GM19467 (cell line): ENCODE measurements at regions not wholly inside any gene's neighbourhood (a gene's known extent, or its start where the extent isn't known, plus 50 kb on each side); places are given as distances from the start of the nearest gene placed in this dataset.

ENCODE experiments used
- ATAC-seq: cut with Tn5 transposase; IDR thresholded peaks from one replicate; pipeline ENCODE4 v1.9.1; 2021; ENCODE audit warnings: mild to moderate bottlenecking, moderate library complexity; ENCODE audit not compliant: unreplicated experiment

GRCh38 chr10:83346266-83346910 is 792.9 kb upstream of the GHITM start:
- no peak for ATAC-seq

- no peak for ATAC-seq
These were observed 786.7 kb upstream of the GHITM start for GRCh38 chr10:83352588-83352987.

DNA sequence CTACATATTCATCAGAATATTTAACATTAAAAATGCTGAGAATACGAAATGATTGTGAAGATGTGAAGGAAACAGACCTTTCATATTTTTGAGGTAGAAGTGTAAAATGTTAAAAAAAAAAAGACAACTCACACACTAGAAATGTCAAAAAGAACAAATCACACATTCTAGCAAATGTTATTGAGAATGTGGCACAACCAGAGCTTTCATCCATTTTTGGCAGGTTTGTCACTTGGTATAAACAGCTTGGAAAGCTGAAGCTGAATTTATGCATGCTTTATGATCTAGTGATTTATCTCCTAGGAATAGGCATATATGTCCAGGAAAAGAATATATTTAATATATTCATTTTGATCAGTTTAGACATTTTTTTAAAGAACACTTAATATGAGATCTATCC is 784.9 kb upstream of the GHITM start:
- no peak for ATAC-seq

DNA sequence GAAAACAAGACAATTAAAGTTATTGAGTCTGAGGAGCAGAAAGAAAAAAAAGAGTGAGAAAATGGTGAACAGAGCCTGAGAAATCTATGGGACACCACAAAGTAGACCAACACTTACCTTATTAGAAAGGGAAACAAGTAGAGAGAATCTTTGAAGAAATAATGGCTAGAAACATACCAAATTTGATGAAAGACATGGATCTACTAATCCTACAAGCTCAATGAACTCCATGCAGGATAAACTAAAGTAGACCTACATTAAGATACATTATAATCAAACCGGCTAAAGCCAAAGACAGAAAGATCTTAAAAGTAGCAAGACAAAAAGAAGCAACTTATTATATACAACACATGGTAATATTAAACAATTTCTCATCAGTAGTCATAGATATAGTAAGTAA is 782.3 kb upstream of the GHITM start:
- ATAC-seq, result no peak

DNA sequence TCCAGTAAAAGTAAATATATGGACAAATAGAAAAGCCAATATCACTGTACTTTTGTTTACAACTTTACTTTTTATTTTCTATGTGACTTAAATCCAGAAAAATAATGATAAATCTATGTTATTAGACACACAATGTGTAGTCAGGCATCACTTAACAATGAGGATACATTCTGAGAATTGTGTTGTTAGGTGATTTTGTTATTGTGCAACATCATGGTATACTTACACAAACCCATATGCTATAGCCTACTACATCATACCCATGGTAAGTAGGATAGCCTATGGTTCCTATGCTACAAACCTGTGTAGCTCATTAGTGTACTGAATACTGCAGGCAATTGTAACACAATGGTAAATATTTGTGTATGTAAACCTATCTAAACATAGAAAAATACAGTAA is 781.7 kb upstream of the GHITM start:
- no peak for ATAC-seq

- ATAC-seq, result no peak
These were observed 772.3 kb upstream of the GHITM start for GRCh38 chr10:83367036-83367435.

- no peak for ATAC-seq
These were observed 767.4 kb upstream of the GHITM start for GRCh38 chr10:83371696-83372490.

DNA sequence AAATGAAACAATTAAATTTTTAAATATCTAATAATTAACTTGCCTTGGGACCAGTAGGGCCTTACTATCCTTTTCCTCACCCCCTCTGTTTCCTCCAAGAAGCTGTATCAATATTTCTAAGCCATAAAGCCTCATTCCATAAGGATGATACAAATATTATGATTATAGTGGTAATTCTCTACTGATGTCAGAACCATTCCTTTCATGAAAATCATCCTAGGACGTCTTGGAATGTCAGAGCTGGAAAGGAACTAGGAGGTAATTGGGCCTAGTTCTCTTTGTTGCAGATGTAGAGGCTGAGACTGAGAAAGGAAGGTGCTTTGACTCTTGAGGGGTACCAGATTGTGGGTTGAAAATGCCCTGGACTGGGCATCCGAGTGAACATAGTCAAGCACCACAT is 766.7 kb upstream of the GHITM start:
- no peak for ATAC-seq

DNA sequence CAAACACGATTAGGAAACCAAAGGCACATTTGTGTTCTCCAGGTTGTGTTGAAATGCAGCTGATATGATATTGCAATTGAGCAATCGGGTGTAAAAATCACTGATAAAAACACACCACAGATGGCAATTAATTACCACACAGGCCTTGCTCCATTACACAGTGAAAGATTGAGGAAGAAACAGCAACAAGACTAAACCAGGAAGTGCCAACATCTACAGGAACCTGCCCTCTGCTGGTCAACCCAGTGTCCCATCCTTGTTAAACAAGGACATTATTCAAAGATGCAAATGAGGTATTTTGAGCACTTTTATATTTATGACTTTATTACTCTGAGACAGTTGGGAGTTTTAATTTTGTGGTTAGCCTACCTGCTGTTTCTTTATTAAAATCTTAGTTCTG is 765.6 kb upstream of the GHITM start:
- ATAC-seq, result no peak

DNA sequence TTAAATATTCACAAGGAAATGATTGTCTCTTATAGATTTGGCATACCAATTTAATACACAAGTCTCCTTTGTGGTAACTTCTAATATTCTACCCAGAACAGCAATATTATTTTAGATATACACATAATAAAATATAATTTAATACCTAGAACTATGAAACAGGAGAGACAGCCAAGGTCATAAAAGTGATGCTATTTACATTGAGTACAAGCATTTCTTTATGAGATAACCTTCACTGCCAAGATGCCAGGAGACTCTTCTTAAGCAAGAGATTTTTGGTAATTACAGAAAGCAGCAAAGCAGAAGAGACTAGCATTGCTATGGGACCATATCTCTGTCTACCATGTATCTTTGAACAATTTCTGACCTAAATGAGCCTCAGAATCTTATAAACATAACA is 764.6 kb upstream of the GHITM start:
- ATAC-seq, result no peak

DNA sequence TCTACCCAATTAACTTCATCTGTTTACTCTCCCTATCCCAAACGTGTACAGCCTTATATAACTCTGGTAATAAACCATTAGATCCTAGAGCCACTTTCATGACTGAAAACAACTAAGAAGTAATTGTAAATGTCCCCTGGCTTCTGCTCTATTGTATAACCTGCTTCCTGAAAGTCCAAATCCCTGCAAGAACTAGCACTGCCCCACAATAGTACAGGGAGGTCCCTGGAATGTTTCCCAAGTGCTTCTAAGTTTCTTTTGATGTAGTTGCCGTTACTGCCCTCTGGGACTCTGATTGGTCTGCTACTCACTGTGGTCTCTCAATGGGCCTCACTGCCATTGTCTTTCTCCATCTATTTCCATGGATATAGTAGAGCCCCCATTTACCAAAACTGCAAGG is 764.0 kb upstream of the GHITM start:
- ATAC-seq, result no peak

DNA sequence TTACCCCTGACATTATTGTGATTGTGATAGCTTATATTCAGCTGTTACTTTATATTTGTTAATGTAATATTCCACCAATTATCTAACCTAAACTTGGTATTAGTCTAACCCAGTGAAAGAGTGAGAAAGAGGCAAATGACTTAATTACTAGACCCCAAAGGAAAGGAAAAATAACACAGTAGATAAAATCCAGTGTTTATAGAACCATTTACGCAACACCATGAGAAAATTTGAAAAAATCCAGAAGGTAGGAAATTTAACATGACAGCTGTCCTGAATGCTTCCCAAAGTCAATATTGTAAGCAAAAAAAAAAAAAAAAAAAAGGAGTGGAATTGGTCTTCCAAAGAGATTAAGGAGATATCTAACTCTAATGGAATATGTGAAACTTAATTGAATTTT is 741.5 kb upstream of the GHITM start:
- ATAC-seq, result no peak

DNA sequence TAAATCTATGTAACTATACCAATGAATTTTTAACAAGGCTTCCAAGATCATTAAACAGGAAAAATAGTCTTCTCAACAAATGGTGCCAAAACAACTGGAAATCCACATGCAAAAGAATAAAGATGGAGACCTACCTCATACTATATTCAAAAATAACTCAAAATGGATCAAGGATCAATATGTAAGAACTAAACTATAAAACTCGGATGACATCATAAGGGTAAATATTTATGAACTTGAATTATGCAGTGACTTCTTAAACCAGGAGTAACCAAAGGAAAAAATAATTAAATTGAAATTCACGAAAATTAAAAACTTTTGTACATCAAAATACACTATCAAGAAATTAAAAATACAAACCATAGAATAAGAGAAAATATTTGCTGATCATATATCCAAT is 728.7 kb upstream of the GHITM start:
- ATAC-seq, result no peak

- ATAC-seq, result no peak
These were observed 714.0 kb upstream of the GHITM start for GRCh38 chr10:83425306-83425705.

- no peak for ATAC-seq
These were observed 712.2 kb upstream of the GHITM start for GRCh38 chr10:83427101-83427500.

- no peak for ATAC-seq
These were observed 706.9 kb upstream of the GHITM start for GRCh38 chr10:83432261-83433045.

DNA sequence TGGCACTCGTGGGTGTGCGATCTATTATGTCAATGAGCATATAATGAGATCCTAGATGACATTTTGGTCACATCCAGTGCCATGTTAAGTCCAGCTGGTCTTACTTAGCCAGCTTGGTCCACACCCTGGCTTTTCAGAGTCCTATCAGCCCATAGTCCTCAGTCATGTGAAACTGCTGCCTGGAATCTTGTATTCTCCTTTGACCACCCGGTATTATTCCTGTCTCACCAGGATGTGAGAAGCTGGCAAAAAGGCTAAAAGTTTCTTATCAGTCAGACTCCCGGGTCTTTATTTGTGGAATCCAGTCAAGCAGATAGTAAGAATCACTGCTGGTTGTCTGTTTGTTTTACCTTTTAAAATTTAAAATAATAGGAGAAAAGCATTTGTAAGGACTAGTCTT is 705.6 kb upstream of the GHITM start:
- no peak for ATAC-seq

GRCh38 chr10:83448013-83448412 is 691.3 kb upstream of the GHITM start:
- no peak for ATAC-seq

GRCh38 chr10:83458611-83459010 is 680.7 kb upstream of the GHITM start:
- ATAC-seq, result no peak

- ATAC-seq, result no peak
These were observed 680.2 kb upstream of the GHITM start for GRCh38 chr10:83459124-83459523.

DNA sequence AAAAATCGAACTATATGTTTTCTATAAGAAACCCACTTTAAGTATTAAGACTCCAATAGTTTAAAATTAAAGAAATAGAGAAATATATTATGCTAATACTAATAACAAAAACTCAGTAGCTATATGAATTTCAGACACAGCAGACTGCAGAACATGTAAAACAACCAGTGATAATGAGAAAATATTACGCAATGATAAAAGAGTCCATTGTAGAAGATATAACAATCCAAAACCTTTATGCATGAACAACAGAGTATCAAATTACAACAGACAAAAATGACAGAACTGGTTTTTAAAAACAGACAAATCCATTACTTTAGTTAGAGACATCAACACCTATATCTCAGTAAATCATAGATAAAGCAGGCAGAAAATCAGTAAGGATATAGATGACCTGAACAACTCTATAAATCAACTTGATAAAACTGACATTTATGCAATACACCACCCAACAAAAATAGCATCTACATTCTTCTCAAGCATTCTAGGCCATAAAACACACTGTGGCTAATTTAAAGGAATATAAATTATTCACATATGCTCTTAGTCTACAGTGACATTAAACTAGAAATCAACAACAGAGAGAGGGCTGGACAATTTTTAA is 669.5 kb upstream of the GHITM start:
- ATAC-seq, result no peak

GRCh38 chr10:83476211-83476610 is 663.1 kb upstream of the GHITM start:
- no peak for ATAC-seq
